ENCODE measurements at regions not wholly inside any gene's neighbourhood (a gene's known extent, or its start where the extent isn't known, plus 50 kb on each side); places are given as distances from the start of the nearest gene placed in this dataset.

DNA sequence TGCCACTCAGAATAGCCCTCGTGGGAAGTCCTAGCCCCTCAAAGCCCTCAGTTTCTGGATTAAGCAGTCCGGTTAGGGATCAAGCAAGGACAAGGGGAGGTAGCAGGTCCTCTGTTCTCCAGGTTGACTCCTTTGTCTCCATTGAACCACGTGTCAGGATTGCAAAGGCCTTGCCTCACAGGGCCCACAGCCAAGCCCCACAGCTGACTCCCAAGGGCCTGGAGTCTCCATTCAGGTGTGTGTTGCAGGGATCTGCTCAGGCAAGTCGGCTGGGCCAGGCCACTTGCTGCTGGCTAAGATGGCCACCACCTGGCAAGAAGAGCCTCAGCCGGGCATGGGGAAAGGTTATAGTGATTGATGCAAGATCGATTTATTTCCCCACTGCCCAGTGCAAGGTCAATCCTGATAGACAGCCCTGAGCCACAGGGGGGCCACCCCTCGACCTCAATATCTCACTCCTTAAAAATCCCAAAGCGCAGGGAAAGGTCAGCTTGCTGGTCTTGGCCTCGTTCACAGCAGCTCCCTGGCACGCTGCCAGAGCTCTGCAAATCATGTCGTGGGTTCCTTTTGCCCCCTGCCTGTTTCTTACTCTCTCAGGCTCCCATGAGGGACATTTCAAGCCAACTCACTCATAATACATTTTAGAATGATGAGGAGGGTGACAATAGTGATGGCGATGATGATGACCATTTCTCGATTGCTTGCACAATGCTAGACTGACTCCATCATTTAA is 75.9 kb downstream of the EDN3 start:
- H3K27me3 Mint-ChIP-seq (ENCODE audit: low read depth) = peaks cover 2% of the 10 kb centered on the region
- intact Hi-C loops (cut with micrococcal nuclease) = no loop called here
- CTCF ChIA-PET = interaction anchor here (0.5 to 1.1 kb wide), 2 partner anchors 79 to 193 kb away, joined by 3 read pairs; no protein-coding TSS in a partner anchor

DNA sequence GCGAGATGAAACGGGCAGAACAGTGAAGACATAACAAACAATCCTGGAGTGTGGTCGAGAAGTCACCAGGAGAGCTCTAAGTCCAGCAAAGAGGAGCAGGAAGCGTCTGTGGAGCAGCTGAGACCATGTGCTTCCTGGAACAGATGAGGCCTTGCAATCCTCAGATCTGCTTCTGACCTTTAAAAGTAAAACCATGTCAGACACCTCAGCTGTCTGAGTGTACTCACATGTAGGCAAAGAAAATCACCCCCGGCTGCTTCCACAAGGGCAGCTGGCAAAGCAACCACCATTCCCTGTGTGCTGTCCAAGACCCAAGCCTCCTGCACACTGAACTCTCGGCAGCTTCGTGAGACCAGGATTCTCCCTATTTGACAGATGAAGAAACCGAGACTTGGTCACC is 76.6 kb downstream of the EDN3 start:
- Mint-ChIP-seq H3K36me3 (ENCODE audit: low read depth) (no peaks in the 10 kb centered on the region), H3K27me3 (ENCODE audit: low read depth) (peaks cover 2% of the 10 kb centered on the region), H3K9me3 (no peaks in the 10 kb centered on the region), H3K27ac (no peak overlapping the region), H3K4me3 (no peak overlapping the region), H3K4me1 (ENCODE audit: low read depth) (peaks cover 2% of the 10 kb centered on the region)
- intact Hi-C loops (cut with micrococcal nuclease) = no loop called here
- CTCF ChIA-PET = no interaction called here
- DNase-seq = no peak

More for the DNA sequence above, 75.9 kb downstream of the EDN3 start:
- no peak for DNase-seq
- Mint-ChIP-seq H3K4me1 (ENCODE audit: low read depth) (peaks cover 2% of the 10 kb centered on the region), H3K4me3 (no peak overlapping the region), H3K27ac (no peak overlapping the region), H3K36me3 (ENCODE audit: low read depth) (no peaks in the 10 kb centered on the region), H3K9me3 (no peaks in the 10 kb centered on the region)

DNA sequence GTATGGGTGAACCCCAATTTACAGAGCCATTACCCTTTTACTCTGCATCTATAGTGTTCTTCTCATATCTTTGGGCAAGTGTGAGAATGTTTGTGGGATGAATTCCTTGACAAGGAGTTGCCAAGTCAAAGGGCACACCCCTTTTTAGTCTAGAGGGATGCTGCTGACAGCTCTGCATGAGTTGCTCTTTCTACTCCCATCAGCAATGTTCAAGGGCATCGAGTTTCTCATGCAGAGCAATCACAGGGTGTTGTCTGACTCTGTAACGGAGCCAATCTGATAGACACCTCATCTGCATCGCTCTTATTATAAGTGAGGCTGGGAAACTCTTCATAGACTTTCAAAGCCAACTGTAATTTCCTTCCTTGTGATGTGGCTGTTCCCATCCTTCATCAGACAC is 77.4 kb downstream of the EDN3 start:
- CTCF ChIA-PET = no interaction called here
- Mint-ChIP-seq H3K27ac (no peak overlapping the region), H3K27me3 (ENCODE audit: low read depth) (peaks cover 2% of the 10 kb centered on the region), H3K36me3 (ENCODE audit: low read depth) (no peaks in the 10 kb centered on the region), H3K4me3 (no peak overlapping the region), H3K4me1 (ENCODE audit: low read depth) (peaks cover 2% of the 10 kb centered on the region), H3K9me3 (no peaks in the 10 kb centered on the region)
- intact Hi-C loops (cut with micrococcal nuclease) = no loop called here
- DNase-seq = no peak

DNA sequence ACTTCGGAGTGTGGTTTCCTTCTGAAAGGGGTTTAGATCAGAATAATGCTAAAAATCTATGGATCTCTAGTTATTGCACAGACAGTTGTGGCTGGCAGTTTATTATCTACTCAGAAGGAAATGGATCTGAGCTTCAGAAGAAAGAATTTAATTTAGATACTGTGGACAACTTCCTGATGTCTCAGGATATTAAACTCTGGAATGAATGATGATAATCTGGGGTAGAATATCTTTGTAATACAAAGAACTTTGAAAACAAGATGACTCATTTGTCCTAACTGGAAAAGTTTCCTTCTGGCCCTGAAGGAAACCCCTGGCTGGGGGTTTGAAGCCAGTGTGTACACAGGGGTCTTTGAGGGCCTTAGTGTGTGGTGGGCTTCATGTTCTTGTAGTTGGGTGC is 78.0 kb downstream of the EDN3 start:
- H3K36me3 Mint-ChIP-seq (ENCODE audit: low read depth) = no peaks in the 10 kb centered on the region
- H3K27me3 Mint-ChIP-seq (ENCODE audit: low read depth) = no peaks in the 10 kb centered on the region
- no peaks in the 10 kb centered on the region for H3K9me3 Mint-ChIP-seq
- no peak for DNase-seq
- H3K4me1 Mint-ChIP-seq (ENCODE audit: low read depth) = peaks cover 2% of the 10 kb centered on the region
- intact Hi-C loops (cut with micrococcal nuclease) = no loop called here
- H3K27ac Mint-ChIP-seq = no peak overlapping the region
- no peak overlapping the region for H3K4me3 Mint-ChIP-seq
- CTCF ChIA-PET = no interaction called here

DNA sequence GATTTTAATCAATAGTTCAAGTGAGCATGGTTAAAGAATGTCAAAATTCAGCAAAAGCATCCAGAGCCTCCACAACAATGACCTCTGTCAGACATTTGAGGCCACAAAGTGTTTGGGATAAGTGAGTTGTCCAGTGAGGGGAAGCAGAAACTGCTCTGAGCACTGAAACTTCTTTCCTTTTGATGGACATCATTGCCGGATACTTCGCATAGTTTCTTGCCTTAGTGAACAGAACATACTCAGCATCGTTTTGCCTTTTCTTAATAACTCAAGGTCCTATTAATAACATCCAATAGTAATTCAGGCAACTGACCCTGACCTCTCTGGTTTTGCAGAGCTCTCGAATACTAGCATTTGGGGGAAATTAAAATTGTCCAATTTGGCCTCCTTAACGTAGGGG is 78.6 kb downstream of the EDN3 start:
- CTCF ChIA-PET = no interaction called here
- Mint-ChIP-seq H3K9me3 (no peaks in the 10 kb centered on the region), H3K4me3 (no peak overlapping the region), H3K4me1 (ENCODE audit: low read depth) (peaks cover 2% of the 10 kb centered on the region), H3K36me3 (ENCODE audit: low read depth) (no peaks in the 10 kb centered on the region), H3K27ac (no peak overlapping the region), H3K27me3 (ENCODE audit: low read depth) (no peaks in the 10 kb centered on the region)
- DNase-seq = no peak
- intact Hi-C loops (cut with micrococcal nuclease) = no loop called here

DNA sequence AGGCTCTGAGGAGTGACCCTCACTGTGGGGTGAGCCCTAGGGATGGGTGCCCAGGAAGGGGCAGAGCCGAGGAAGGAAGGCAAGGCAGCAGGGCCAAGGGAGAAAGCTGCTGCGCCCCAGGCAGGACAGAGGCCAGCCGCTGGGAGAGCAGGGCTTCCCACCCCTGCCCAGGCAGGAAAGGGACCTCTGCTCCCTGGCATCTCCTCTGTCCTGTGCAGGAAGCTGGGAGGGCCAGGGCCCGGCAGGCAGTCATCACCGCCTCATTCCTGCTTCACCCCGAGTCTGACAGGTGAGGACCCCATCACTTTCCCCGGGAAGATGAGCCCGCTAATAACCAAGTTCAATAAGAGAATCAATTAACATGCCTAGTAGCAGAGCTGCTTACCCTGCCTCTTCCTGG is 81.3 kb downstream of the EDN3 start:
- Mint-ChIP-seq H3K9me3 (no peaks in the 10 kb centered on the region), H3K36me3 (ENCODE audit: low read depth) (no peaks in the 10 kb centered on the region), H3K4me1 (ENCODE audit: low read depth) (peaks cover 7% of the 10 kb centered on the region), H3K4me3 (no peak overlapping the region), H3K27me3 (ENCODE audit: low read depth) (no peaks in the 10 kb centered on the region), H3K27ac (no peak overlapping the region)
- CTCF ChIA-PET = no interaction called here
- no peak for DNase-seq
- intact Hi-C loops (cut with micrococcal nuclease) = no loop called here

DNA sequence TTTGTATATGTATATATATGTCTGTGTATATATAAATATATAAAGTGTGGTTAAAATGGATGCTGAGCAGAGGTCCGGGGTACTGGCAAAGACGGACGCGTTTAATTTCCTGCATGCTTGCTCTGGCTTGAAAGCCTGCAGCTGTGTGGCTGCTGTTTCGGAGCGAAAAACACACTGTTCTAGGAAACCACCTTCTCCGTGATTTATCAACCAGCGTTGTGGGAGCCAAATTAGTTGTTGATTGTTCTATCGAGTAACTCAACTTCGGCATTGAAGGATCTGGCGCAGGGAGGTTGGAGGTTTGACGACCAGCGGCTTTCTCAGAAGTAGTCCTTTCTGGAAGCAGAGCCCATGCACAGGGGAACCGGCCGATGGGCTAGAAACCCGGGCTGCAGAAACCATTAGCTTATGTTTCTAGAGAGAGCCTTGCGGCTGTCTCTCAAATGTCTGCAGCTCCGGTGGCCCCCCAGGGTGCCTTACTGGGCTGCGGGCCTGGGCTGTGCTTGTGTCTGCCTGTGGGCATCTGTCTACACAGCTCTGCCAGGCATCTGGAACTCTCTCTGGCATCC is 81.8 kb downstream of the EDN3 start:
- DNase-seq = no peak
- intact Hi-C loops (cut with micrococcal nuclease) = no loop called here
- CTCF ChIA-PET = no interaction called here
- Mint-ChIP-seq H3K36me3 (ENCODE audit: low read depth) (no peaks in the 10 kb centered on the region), H3K4me1 (ENCODE audit: low read depth) (peaks cover 5% of the 10 kb centered on the region), H3K27me3 (ENCODE audit: low read depth) (no peaks in the 10 kb centered on the region), H3K27ac (no peak overlapping the region), H3K9me3 (no peaks in the 10 kb centered on the region), H3K4me3 (no peak overlapping the region)

DNA sequence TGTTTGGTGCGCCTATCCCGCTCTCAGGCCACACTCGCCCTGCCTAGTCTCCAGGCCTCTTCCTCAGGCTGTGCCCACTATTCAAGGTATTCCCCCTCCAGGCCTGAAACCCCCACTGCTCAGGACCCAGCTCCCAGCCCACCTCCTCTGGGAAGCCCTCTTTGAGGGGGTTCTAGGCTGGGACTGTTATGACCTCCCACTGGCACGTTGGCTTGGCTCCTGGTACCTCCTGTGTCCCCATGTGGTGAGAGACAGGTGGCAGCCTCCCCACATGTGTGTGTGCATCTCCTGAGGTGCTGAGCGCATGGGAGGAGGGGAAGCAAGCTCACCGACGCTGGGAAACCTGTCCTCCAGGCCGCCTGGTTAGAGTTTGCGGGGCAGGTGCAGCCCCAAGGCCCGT is 82.5 kb downstream of the EDN3 start:
- no peaks in the 10 kb centered on the region for H3K27me3 Mint-ChIP-seq (ENCODE audit: low read depth)
- CTCF ChIA-PET = no interaction called here
- no peaks in the 10 kb centered on the region for H3K36me3 Mint-ChIP-seq (ENCODE audit: low read depth)
- H3K4me3 Mint-ChIP-seq = no peak overlapping the region
- no peaks in the 10 kb centered on the region for H3K9me3 Mint-ChIP-seq
- H3K27ac Mint-ChIP-seq = no peak overlapping the region
- DNase-seq = no peak
- intact Hi-C loops (cut with micrococcal nuclease) = no loop called here
- H3K4me1 Mint-ChIP-seq (ENCODE audit: low read depth) = peaks cover 5% of the 10 kb centered on the region

DNA sequence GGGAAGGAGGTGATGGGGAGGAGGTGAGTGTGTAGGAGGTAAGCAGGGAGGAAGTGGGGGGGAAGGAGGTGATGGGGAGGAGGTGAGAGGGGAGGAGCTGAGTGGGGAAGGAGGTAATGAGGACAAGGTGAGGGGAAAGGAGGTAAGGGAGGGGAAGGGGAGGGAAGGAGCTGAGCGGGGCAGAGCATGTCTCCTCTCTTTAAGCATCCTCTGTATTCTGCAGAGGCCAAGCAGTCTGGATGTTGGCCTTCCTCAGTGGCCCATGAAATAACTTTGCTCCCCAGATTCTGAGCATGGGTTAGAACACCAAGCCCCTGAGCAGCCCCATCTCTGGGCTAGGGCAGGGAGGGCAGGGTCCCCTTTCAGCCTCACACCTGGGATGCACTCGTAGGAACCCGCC is 84.6 kb downstream of the EDN3 start:
- DNase-seq = no peak
- CTCF ChIA-PET = no interaction called here
- peaks cover 5% of the 10 kb centered on the region for H3K4me1 Mint-ChIP-seq (ENCODE audit: low read depth)
- H3K36me3 Mint-ChIP-seq (ENCODE audit: low read depth) = no peaks in the 10 kb centered on the region
- no peaks in the 10 kb centered on the region for H3K27me3 Mint-ChIP-seq (ENCODE audit: low read depth)
- H3K27ac Mint-ChIP-seq = no peak overlapping the region
- no peak overlapping the region for H3K4me3 Mint-ChIP-seq
- intact Hi-C loops (cut with micrococcal nuclease) = no loop called here
- no peaks in the 10 kb centered on the region for H3K9me3 Mint-ChIP-seq

DNA sequence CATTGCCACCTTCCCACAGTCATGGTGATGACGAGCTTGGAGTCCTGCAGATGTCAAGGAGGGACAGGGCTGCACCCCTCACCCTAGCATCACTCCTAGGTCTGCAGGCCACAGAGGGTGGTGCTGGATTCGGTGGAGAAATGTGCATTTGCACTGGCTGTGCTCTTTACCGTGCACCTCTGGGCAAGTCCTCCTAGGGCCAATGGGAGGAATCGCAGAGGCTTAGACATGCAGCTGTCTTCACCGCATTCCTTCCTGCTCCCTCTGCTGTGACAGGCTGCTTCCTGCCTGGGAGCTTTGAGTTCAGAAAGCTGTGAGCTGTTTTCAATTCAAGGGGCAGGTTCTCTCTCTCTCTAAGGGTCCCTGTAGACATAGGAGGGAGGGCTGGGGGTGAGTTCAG is 85.1 kb downstream of the EDN3 start:
- CTCF ChIA-PET = no interaction called here
- intact Hi-C loops (cut with micrococcal nuclease) = no loop called here

DNA sequence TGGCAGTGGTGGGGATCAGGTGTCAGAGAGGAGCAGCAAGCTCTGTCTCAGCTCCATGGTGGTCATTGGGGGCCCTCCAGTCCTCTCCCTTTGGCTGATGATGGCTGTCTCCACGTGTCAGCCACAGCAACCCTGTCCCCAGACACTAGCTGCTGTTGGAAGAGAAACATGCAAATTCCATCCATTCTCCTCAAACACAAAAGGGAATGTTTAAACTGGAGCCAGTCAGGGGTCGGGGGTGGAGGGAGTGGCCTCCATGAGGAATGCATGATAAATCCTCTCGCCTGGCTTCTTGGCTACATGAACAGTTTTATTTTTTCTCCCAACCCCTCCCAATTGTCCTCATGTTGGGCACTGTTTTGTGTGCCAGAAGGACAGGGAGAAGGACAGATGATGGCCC is 86.4 kb downstream of the EDN3 start:
- no peak overlapping the region for H3K27ac Mint-ChIP-seq
- peaks cover 5% of the 10 kb centered on the region for H3K4me1 Mint-ChIP-seq (ENCODE audit: low read depth)
- H3K27me3 Mint-ChIP-seq (ENCODE audit: low read depth) = no peaks in the 10 kb centered on the region
- H3K4me3 Mint-ChIP-seq = no peak overlapping the region
- CTCF ChIA-PET = interaction anchor here (1.7 kb wide), 1 partner anchor 17 kb away, joined by 4 read pairs; no protein-coding TSS in a partner anchor
- no peaks in the 10 kb centered on the region for H3K36me3 Mint-ChIP-seq (ENCODE audit: low read depth)
- DNase-seq = no peak
- intact Hi-C loops (cut with micrococcal nuclease) = no loop called here
- no peaks in the 10 kb centered on the region for H3K9me3 Mint-ChIP-seq

More for the DNA sequence above, 85.1 kb downstream of the EDN3 start:
- Mint-ChIP-seq H3K27me3 (ENCODE audit: low read depth) (no peaks in the 10 kb centered on the region), H3K36me3 (ENCODE audit: low read depth) (no peaks in the 10 kb centered on the region), H3K27ac (no peak overlapping the region), H3K9me3 (no peaks in the 10 kb centered on the region), H3K4me3 (no peak overlapping the region), H3K4me1 (ENCODE audit: low read depth) (peaks cover 5% of the 10 kb centered on the region)
- peak; percentile 18 for DNase-seq

DNA sequence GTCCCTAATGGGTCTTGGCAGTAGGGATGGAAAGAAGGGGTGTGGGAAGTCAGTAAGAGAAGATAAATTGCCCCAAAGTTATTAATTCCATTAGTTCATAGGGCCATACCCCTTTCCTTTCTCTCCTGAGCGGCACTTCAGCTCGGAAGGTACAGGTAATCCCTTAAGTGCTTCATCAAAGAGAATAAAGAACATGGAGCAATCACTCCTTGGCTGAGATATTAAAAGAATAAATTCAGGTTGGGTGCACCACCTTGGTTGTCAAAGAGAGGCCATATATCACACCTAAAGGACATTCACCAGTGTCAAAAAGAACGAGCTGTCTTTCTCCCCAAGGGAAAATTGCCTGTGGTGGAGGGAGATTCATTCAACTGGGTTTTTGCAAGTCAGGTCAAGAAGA is 87.5 kb downstream of the EDN3 start:
- no peak overlapping the region for H3K27ac Mint-ChIP-seq
- H3K36me3 Mint-ChIP-seq (ENCODE audit: low read depth) = no peaks in the 10 kb centered on the region
- intact Hi-C loops (cut with micrococcal nuclease) = no loop called here
- H3K4me1 Mint-ChIP-seq (ENCODE audit: low read depth) = peaks cover 5% of the 10 kb centered on the region
- no peak overlapping the region for H3K4me3 Mint-ChIP-seq
- CTCF ChIA-PET = interaction anchor here (1.7 kb wide), 1 partner anchor 16 kb away, joined by 4 read pairs; no protein-coding TSS in a partner anchor
- DNase-seq = no peak
- H3K27me3 Mint-ChIP-seq (ENCODE audit: low read depth) = no peaks in the 10 kb centered on the region
- no peaks in the 10 kb centered on the region for H3K9me3 Mint-ChIP-seq

DNA sequence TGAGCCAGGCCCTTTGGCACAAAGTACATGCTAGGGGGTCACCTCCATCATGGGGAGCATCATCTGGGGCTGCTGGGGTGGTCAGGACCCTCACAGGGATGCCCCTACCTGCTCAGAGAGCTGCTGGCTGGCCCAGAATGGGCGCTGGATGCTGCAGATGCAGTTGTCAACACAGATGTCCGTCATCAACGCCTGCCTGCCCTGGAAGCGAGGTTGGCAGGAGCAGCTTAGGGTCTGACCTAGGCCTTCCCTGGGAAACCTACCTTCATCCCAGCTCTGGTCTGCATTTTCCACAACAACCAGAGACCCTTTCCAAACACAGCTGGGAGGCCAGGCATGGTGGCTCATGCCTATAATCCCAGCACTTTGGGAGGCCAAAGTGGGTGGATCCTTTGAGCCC is 88.0 kb downstream of the EDN3 start:
- no peak for DNase-seq
- H3K36me3 Mint-ChIP-seq (ENCODE audit: low read depth) = no peaks in the 10 kb centered on the region
- H3K4me1 Mint-ChIP-seq (ENCODE audit: low read depth) = peaks cover 5% of the 10 kb centered on the region
- CTCF ChIA-PET = no interaction called here
- H3K9me3 Mint-ChIP-seq = no peaks in the 10 kb centered on the region
- H3K27me3 Mint-ChIP-seq (ENCODE audit: low read depth) = no peaks in the 10 kb centered on the region
- H3K27ac Mint-ChIP-seq = no peak overlapping the region
- no peak overlapping the region for H3K4me3 Mint-ChIP-seq
- intact Hi-C loops (cut with micrococcal nuclease) = no loop called here
